Left colon (tissue), 2 donors: ENCODE measurements at regions not wholly inside any gene's neighbourhood (a gene's known extent, or its start where the extent isn't known, plus 50 kb on each side); places are given as distances from the start of the nearest gene placed in this dataset.

ENCODE experiments used
- ATAC-seq: fragments of 200-7000 bp; cut with Tn5 transposase; one replicate; pipeline ENCODE4 v1.9.1; 2020; ENCODE audit warnings: mild to moderate bottlenecking, moderate library complexity
- DNase-seq, 2 donors: peaks; one replicate each; pipeline ENCODE4 v3.0.0-alpha.2; 2020
- intact Hi-C, 2 donors: fragments of 100-400 bp; cut with DNase I in 1 of 2; cut with micrococcal nuclease in 1 of 2; formaldehyde crosslinking; loops; one replicate each; pipeline versions ENCODE4 v1.11.2 to v1.14.0; 2022; cut with DNase I, micrococcal nuclease
- donor health status: DM: no; HTN: no; CAD: no.
- donor health status: DM: yes; HTN: yes; CAD: no.

GRCh38 chr9:108666240-108666784, 189.5 kb downstream of the ACTL7B start:
- ATAC-seq (no peak), DNase-seq (no peak)
- intact Hi-C loops = no loop called here

- intact Hi-C loops = no loop called here
- ATAC-seq = no peak
- DNase-seq = no peak
Measured at GRCh38 chr9:108665521-108666239, 190.1 kb downstream of the ACTL7B start.

GRCh38 chr9:108664309-108665255, 191.2 kb downstream of the ACTL7B start:
- ATAC-seq (peak; percentile 97), DNase-seq (peak in 1 of 2 donors; percentile 11)
- intact Hi-C loops = no loop called here

- intact Hi-C loops = no loop called here
- ATAC-seq (no peak), DNase-seq (no peak)
Measured at GRCh38 chr9:108663422-108663821, 192.4 kb downstream of the ACTL7B start.

GRCh38 chr9:108662956-108663355, 192.8 kb downstream of the ACTL7B start:
- DNase-seq (no peak), ATAC-seq (no peak)
- intact Hi-C loops = no loop called here

GRCh38 chr9:108662091-108662875, 193.5 kb downstream of the ACTL7B start:
- no peak for ATAC-seq
- intact Hi-C loops = no loop called here

GRCh38 chr9:108656566-108656965, 199.2 kb downstream of the ACTL7B start:
- intact Hi-C loops = no loop called here
- ATAC-seq (no peak), DNase-seq (no peak)

More at GRCh38 chr9:108662091-108662875, 193.5 kb downstream of the ACTL7B start:
- DNase-seq = no peak

- ATAC-seq (no peak), DNase-seq (no peak)
- intact Hi-C loops = no loop called here
Measured at GRCh38 chr9:108655818-108656217, 200.0 kb downstream of the ACTL7B start.

- intact Hi-C loops = no loop called here
- ATAC-seq (peak; percentile 46), DNase-seq (no peak)
Measured at GRCh38 chr9:108654566-108654965, 201.2 kb downstream of the ACTL7B start.

- ATAC-seq (no peak), DNase-seq (no peak)
- intact Hi-C loops = no loop called here
Measured at GRCh38 chr9:108652851-108653250, 202.9 kb downstream of the ACTL7B start.

- intact Hi-C loops = no loop called here
- DNase-seq (no peak), ATAC-seq (no peak)
Measured at GRCh38 chr9:108650826-108651225, 205.0 kb downstream of the ACTL7B start.

GRCh38 chr9:108645520-108645919, 210.3 kb downstream of the ACTL7B start:
- DNase-seq = no peak
- intact Hi-C loops = no loop called here

GRCh38 chr9:108643731-108644510, 211.9 kb downstream of the ACTL7B start:
- no peak for DNase-seq
- ATAC-seq = no peak
- intact Hi-C loops = no loop called here

More at GRCh38 chr9:108645520-108645919, 210.3 kb downstream of the ACTL7B start:
- no peak for ATAC-seq

- ATAC-seq (no peak), DNase-seq (no peak)
- intact Hi-C loops = no loop called here
Measured at GRCh38 chr9:108642871-108643270, 212.9 kb downstream of the ACTL7B start.

GRCh38 chr9:108640230-108640629, 215.6 kb downstream of the ACTL7B start:
- ATAC-seq (no peak), DNase-seq (no peak)
- intact Hi-C loops = no loop called here

- ATAC-seq (no peak), DNase-seq (no peak)
Measured at GRCh38 chr9:108639696-108640095, 216.1 kb downstream of the ACTL7B start.

GRCh38 chr9:108639091-108639490, 216.7 kb downstream of the ACTL7B start:
- DNase-seq (no peak), ATAC-seq (no peak)
- intact Hi-C loops = no loop called here

More at GRCh38 chr9:108639696-108640095, 216.1 kb downstream of the ACTL7B start:
- intact Hi-C loops = no loop called here

- intact Hi-C loops = no loop called here
- DNase-seq (no peak), ATAC-seq (no peak)
Measured at GRCh38 chr9:108637340-108637739, 218.4 kb downstream of the ACTL7B start.
